Medulla oblongata (tissue), 1 donor: ENCODE measurements at regions not wholly inside any gene's neighbourhood (a gene's known extent, or its start where the extent isn't known, plus 50 kb on each side); places are given as distances from the start of the nearest gene placed in this dataset.

Source experiments
- DNase-seq: peaks from one replicate; pipeline ENCODE4 v3.0.0-alpha.2; 2015; ENCODE audit errors: extremely low spot score

GRCh38 chr5:173800340-173800739, 87.8 kb upstream of the CPEB4 start:
- no peak for DNase-seq

- DNase-seq = no peak
These were observed 87.1 kb upstream of the CPEB4 start for GRCh38 chr5:173801006-173801405.

- no peak for DNase-seq
These were observed 85.4 kb upstream of the CPEB4 start for GRCh38 chr5:173802670-173803165.

- no peak for DNase-seq
These were observed 83.6 kb upstream of the CPEB4 start for GRCh38 chr5:173804579-173804978.

GRCh38 chr5:173806270-173807035, 81.7 kb upstream of the CPEB4 start:
- no peak for DNase-seq

GRCh38 chr5:173807181-173807655, 80.9 kb upstream of the CPEB4 start:
- peak; percentile 71 for DNase-seq

- DNase-seq = no peak
These were observed 79.9 kb upstream of the CPEB4 start for GRCh38 chr5:173808079-173808808.

GRCh38 chr5:173809014-173809413, 79.1 kb upstream of the CPEB4 start:
- no peak for DNase-seq

GRCh38 chr5:173812811-173813550, 75.2 kb upstream of the CPEB4 start:
- DNase-seq = no peak

- DNase-seq = no peak
These were observed 74.1 kb upstream of the CPEB4 start for GRCh38 chr5:173814053-173814452.

- DNase-seq = no peak
These were observed 72.6 kb upstream of the CPEB4 start for GRCh38 chr5:173815571-173815970.

- DNase-seq = no peak
These were observed 71.4 kb upstream of the CPEB4 start for GRCh38 chr5:173816728-173817127.

GRCh38 chr5:173817561-173817960, 70.6 kb upstream of the CPEB4 start:
- DNase-seq = no peak

- DNase-seq = no peak
These were observed 68.6 kb upstream of the CPEB4 start for GRCh38 chr5:173819521-173819920.

- DNase-seq = no peak
These were observed 64.9 kb upstream of the CPEB4 start for GRCh38 chr5:173823274-173823644.

GRCh38 chr5:173823721-173824567, 64.2 kb upstream of the CPEB4 start:
- peak; percentile 13 for DNase-seq

GRCh38 chr5:173825215-173825865, 62.8 kb upstream of the CPEB4 start:
- DNase-seq = no peak

GRCh38 chr5:173826086-173826427, 62.1 kb upstream of the CPEB4 start:
- no peak for DNase-seq

- no peak for DNase-seq
These were observed 61.5 kb upstream of the CPEB4 start for GRCh38 chr5:173826428-173827350.

GRCh38 chr5:173828952-173829351, 59.2 kb upstream of the CPEB4 start:
- no peak for DNase-seq
